RPMI8226 (cell line): ENCODE measurements at regions not wholly inside any gene's neighbourhood (a gene's known extent, or its start where the extent isn't known, plus 50 kb on each side); places are given as distances from the start of the nearest gene placed in this dataset.

ENCODE experiments used
- DNase-seq: peaks from one replicate; pipeline ENCODE4 v3.0.0-alpha.2; 2015

- no peak for DNase-seq
These were observed 180.2 kb upstream of the FSTL5 start for GRCh38 chr4:162343967-162344366.

- no peak for DNase-seq
These were observed 177.7 kb upstream of the FSTL5 start for GRCh38 chr4:162341533-162341932.

GRCh38 chr4:162323919-162324318 is 160.1 kb upstream of the FSTL5 start:
- no peak for DNase-seq

- no peak for DNase-seq
These were observed 158.3 kb upstream of the FSTL5 start for GRCh38 chr4:162322054-162322453.

GRCh38 chr4:162285753-162286152 is 122.0 kb upstream of the FSTL5 start:
- no peak for DNase-seq

GRCh38 chr4:162282684-162283083 is 118.9 kb upstream of the FSTL5 start:
- DNase-seq, result no peak

GRCh38 chr4:162274354-162274753 is 110.6 kb upstream of the FSTL5 start:
- DNase-seq, result peak; percentile 75

- DNase-seq, result no peak
These were observed 108.4 kb upstream of the FSTL5 start for GRCh38 chr4:162272215-162272614.

- no peak for DNase-seq
These were observed 105.1 kb upstream of the FSTL5 start for GRCh38 chr4:162268911-162269310.

GRCh38 chr4:162265802-162266201 is 102.0 kb upstream of the FSTL5 start:
- DNase-seq, result no peak

- no peak for DNase-seq
These were observed 81.3 kb upstream of the FSTL5 start for GRCh38 chr4:162245051-162245450.

GRCh38 chr4:162241857-162242256 is 78.1 kb upstream of the FSTL5 start:
- DNase-seq, result no peak

- no peak for DNase-seq
These were observed 76.4 kb upstream of the FSTL5 start for GRCh38 chr4:162239992-162240769.

- DNase-seq, result no peak
These were observed 73.9 kb upstream of the FSTL5 start for GRCh38 chr4:162237676-162238075.

- DNase-seq, result no peak
These were observed 70.8 kb upstream of the FSTL5 start for GRCh38 chr4:162234595-162234994.

GRCh38 chr4:162232349-162232748 is 68.5 kb upstream of the FSTL5 start:
- no peak for DNase-seq

GRCh38 chr4:162229670-162230069 is 65.9 kb upstream of the FSTL5 start:
- DNase-seq, result no peak

GRCh38 chr4:162221148-162221547 is 57.3 kb upstream of the FSTL5 start:
- no peak for DNase-seq
